OCI-LY1 (cell line): ENCODE measurements at regions not wholly inside any gene's neighbourhood (a gene's known extent, or its start where the extent isn't known, plus 50 kb on each side); places are given as distances from the start of the nearest gene placed in this dataset.

Experiments
- H2AFZ ChIP-seq: fragments of 200-600 bp; sonication (generic), shearing (Covaris generic); 2 replicates; pipeline ENCODE4 v1.6.0; 2014; ENCODE audit warnings: antibody characterized with exemption, mild to moderate bottlenecking, low read length
- H3F3A ChIP-seq: fragments of 200-600 bp; sonication (generic), shearing (Covaris generic); 2 replicates; pipeline ENCODE4 v1.6.0; 2014; ENCODE audit warnings: mild to moderate bottlenecking, antibody characterized with exemption, low read length, moderate library complexity; ENCODE audit not compliant: insufficient read depth
- H3K27ac ChIP-seq: fragments of 200-600 bp; sonication (generic); 2 replicates; pipeline ENCODE4 v1.5.1; 2014; ENCODE audit warnings: low read length, mixed run types, mild to moderate bottlenecking, low read depth; ENCODE audit not compliant: poor library complexity, severe bottlenecking
- H3K27me3 ChIP-seq: fragments of 200-600 bp; sonication (generic); 2 replicates; pipeline ENCODE4 v1.6.0; 2014; ENCODE audit warnings: antibody characterized with exemption, mild to moderate bottlenecking, low read length, moderate library complexity; ENCODE audit not compliant: insufficient read depth
- H3K36me3 ChIP-seq: fragments of 200-600 bp; sonication (generic); 2 replicates; pipeline ENCODE4 v1.6.1; 2014; ENCODE audit warnings: mild to moderate bottlenecking, antibody characterized with exemption, low read length, moderate library complexity, mixed read lengths; ENCODE audit not compliant: insufficient read depth
- H3K4me1 ChIP-seq: fragments of 200-600 bp; sonication (generic); 2 replicates; pipeline ENCODE4 v1.5.1; 2014; ENCODE audit warnings: mild to moderate bottlenecking, low read length, moderate library complexity; ENCODE audit not compliant: insufficient read depth, severe bottlenecking
- H3K4me2 ChIP-seq: fragments of 200-600 bp; sonication (generic), shearing (Covaris generic); 2 replicates; pipeline ENCODE4 v1.6.1; 2014; ENCODE audit warnings: low read length
- H3K4me3 ChIP-seq: fragments of 200-600 bp; sonication (generic); 2 replicates; pipeline ENCODE4 v1.5.1; 2014; ENCODE audit warnings: low read length, low read depth, mild to moderate bottlenecking, mixed read lengths; ENCODE audit not compliant: poor library complexity, severe bottlenecking
- H3K79me2 ChIP-seq: fragments of 200-600 bp; shearing (Covaris generic); 2 replicates; pipeline ENCODE4 v1.6.1; 2016; ENCODE audit warnings: mixed run types, low read length, mixed read lengths; ENCODE audit not compliant: insufficient read depth
- H3K9ac ChIP-seq: fragments of 200-600 bp; sonication (generic), shearing (Covaris generic); 2 replicates; pipeline ENCODE4 v1.6.1; 2014; ENCODE audit warnings: mild to moderate bottlenecking, low read length, mixed read lengths
- H3K9me2 ChIP-seq: fragments of 200-600 bp; sonication (generic), shearing (Covaris generic); 2 replicates; pipeline ENCODE4 v1.6.1; 2014; ENCODE audit warnings: low read depth, mild to moderate bottlenecking, low read length, mixed read lengths
- H3K9me3 ChIP-seq: fragments of 200-600 bp; shearing (Covaris generic); 2 replicates; pipeline ENCODE4 v1.6.1; 2014; ENCODE audit warnings: low read length, mixed read lengths
- H4K20me1 ChIP-seq: fragments of 200-600 bp; sonication (generic), shearing (Covaris generic); 2 replicates; pipeline ENCODE4 v1.6.0; 2016; ENCODE audit warnings: mild to moderate bottlenecking, low read length; ENCODE audit not compliant: insufficient read depth
- CTCF ChIP-seq: fragments of 200-600 bp; sonication (generic), shearing (Covaris generic); IDR thresholded peaks from 2 replicates; pipeline ENCODE4 v1.5.1; 2017; ENCODE audit warnings: mild to moderate bottlenecking, antibody characterized with exemption, low read length, moderate library complexity, mixed read lengths
- EZH2 ChIP-seq: fragments of 200-600 bp; sonication (generic), shearing (Covaris generic); IDR thresholded peaks from 2 replicates; pipeline ENCODE4 v1.8.0; 2017; ENCODE audit warnings: borderline replicate concordance, mixed run types, mild to moderate bottlenecking, antibody characterized with exemption, low read length, moderate library complexity, mixed read lengths

GRCh38 chr13:65155861-65156260, 2074.3 kb downstream of the PCDH9 start:
- H4K20me1 ChIP-seq = no peaks in the 10 kb centered on the region
- H2AFZ ChIP-seq = no peak overlapping the region; the same call in 1 of the 2 replicates
- H3K27me3 ChIP-seq = no peaks in the 10 kb centered on the region
- no peak overlapping the region for H3K4me2 ChIP-seq
- H3K27ac ChIP-seq = no peak overlapping the region
- H3K9ac ChIP-seq = no peak overlapping the region
- H3K9me2 ChIP-seq = no peaks in the 10 kb centered on the region
- peaks cover under 1% of the 10 kb centered on the region; the same call in 1 of the 2 replicates for H3K9me3 ChIP-seq
- H3F3A ChIP-seq = no peaks in the 10 kb centered on the region
- H3K79me2 ChIP-seq = no peaks in the 10 kb centered on the region
- H3K4me3 ChIP-seq = no peak overlapping the region
- no peak for TF ChIP-seq EZH2
- no peak for TF ChIP-seq CTCF
- H3K36me3 ChIP-seq = no peaks in the 10 kb centered on the region
- peaks cover 46% of the 10 kb centered on the region for H3K4me1 ChIP-seq

- H3F3A ChIP-seq = no peaks in the 10 kb centered on the region
- no peak overlapping the region for H3K4me3 ChIP-seq
- no peak overlapping the region for H3K9ac ChIP-seq
- no peaks in the 10 kb centered on the region for H3K79me2 ChIP-seq
- H3K9me2 ChIP-seq = no peaks in the 10 kb centered on the region
- H4K20me1 ChIP-seq = no peaks in the 10 kb centered on the region
- H3K4me2 ChIP-seq = peak overlapping the region; percentile 35
- H2AFZ ChIP-seq = peak overlapping the region; percentile 76; the same call in 1 of the 2 replicates
- H3K27me3 ChIP-seq = no peaks in the 10 kb centered on the region
- peaks cover 46% of the 10 kb centered on the region for H3K4me1 ChIP-seq
- no peaks in the 10 kb centered on the region for H3K36me3 ChIP-seq
- H3K9me3 ChIP-seq = no peaks in the 10 kb centered on the region
- H3K27ac ChIP-seq = peak overlapping the region; percentile 79
- TF ChIP-seq CTCF (no peak), EZH2 (no peak)
These were observed 2075.3 kb downstream of the PCDH9 start for GRCh38 chr13:65154661-65155447.

DNA sequence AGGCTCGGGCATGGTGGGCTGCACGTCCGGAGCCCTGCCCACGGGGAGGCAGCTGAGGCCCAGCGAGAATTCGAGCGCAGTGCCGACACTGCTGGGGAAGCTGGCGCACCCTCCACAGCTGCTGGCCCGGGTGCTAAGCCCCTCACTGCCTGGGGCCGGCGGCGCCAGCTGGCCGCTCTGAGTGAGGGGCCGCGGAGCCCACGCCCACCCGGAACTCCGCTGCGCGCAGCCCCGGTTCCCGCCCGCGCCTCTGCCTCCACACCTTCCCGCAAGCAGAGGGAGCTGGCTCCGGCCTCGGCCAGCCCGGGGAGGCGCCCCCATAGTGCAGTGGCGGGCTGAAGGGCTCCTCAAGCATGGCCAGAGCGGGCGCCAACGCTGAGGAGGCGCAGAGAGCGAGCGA, 2080.4 kb downstream of the PCDH9 start:
- H3K27ac ChIP-seq = no peak overlapping the region
- H3K9me3 ChIP-seq = peaks cover 4% of the 10 kb centered on the region; the same call in 1 of the 2 replicates
- H3K9ac ChIP-seq = no peak overlapping the region
- no peaks in the 10 kb centered on the region for H3K36me3 ChIP-seq
- no peaks in the 10 kb centered on the region for H3K27me3 ChIP-seq
- no peaks in the 10 kb centered on the region for H3K9me2 ChIP-seq
- no peak for TF ChIP-seq CTCF
- no peaks in the 10 kb centered on the region for H3K79me2 ChIP-seq
- no peak overlapping the region for H3K4me3 ChIP-seq
- H3K4me1 ChIP-seq = peaks cover 39% of the 10 kb centered on the region
- H4K20me1 ChIP-seq = no peaks in the 10 kb centered on the region
- H3F3A ChIP-seq = no peaks in the 10 kb centered on the region
- peak overlapping the region; percentile 35; the same call in 1 of the 2 replicates for H2AFZ ChIP-seq
- H3K4me2 ChIP-seq = no peak overlapping the region
